GM23338 (cell line): ENCODE measurements at regions not wholly inside any gene's neighbourhood (a gene's known extent, or its start where the extent isn't known, plus 50 kb on each side); places are given as distances from the start of the nearest gene placed in this dataset.

ENCODE experiments used
- ATAC-seq: fragments of 200-7000 bp; cut with Tn5 transposase; 3 replicates; pipeline ENCODE4 v1.9.1; 2020
- DNase-seq: peaks from one replicate; pipeline ENCODE4 v3.0.0-alpha.2; 2015; ENCODE audit warnings: low spot score
- H2AFZ ChIP-seq: fragments of 200-600 bp; sonication (generic); 2 replicates; pipeline ENCODE4 v1.8.0; 2016; ENCODE audit warnings: antibody characterized with exemption, mild to moderate bottlenecking, moderate library complexity
- H3F3A ChIP-seq: fragments of 200-600 bp; sonication (generic); replicated peaks from 2 replicates; pipeline ENCODE4 v1.8.0; 2017; ENCODE audit warnings: antibody characterized with exemption, mixed run types, low read depth
- H3K27ac ChIP-seq: fragments of 200-600 bp; sonication (generic); 2 replicates; pipeline ENCODE4 v1.6.1; 2016; ENCODE audit warnings: low read depth
- H3K27me3 ChIP-seq: fragments of 200-600 bp; sonication (generic); 2 replicates; pipeline ENCODE4 v1.8.0; 2016; ENCODE audit warnings: mild to moderate bottlenecking, mixed run types, moderate library complexity; ENCODE audit not compliant: insufficient read depth
- H3K36me3 ChIP-seq: fragments of 200-600 bp; sonication (generic); 2 replicates; pipeline ENCODE4 v1.8.0; 2016; ENCODE audit warnings: mild to moderate bottlenecking; ENCODE audit not compliant: insufficient read depth
- H3K4me1 ChIP-seq: fragments of 200-600 bp; sonication (generic); 2 replicates; pipeline ENCODE4 v1.8.0; 2016; ENCODE audit warnings: mild to moderate bottlenecking, moderate library complexity; ENCODE audit not compliant: insufficient read depth
- H3K4me2 ChIP-seq: fragments of 200-600 bp; sonication (generic); 2 replicates; pipeline ENCODE4 v1.7.1; 2017; ENCODE audit warnings: mixed run types
- H3K4me3 ChIP-seq: fragments of 200-600 bp; sonication (generic); 2 replicates; pipeline ENCODE4 v1.6.1; 2016; ENCODE audit warnings: mixed run types
- H3K79me2 ChIP-seq: fragments of 200-600 bp; sonication (generic); replicated peaks from 2 replicates; pipeline ENCODE4 v1.8.0; 2017; ENCODE audit warnings: mild to moderate bottlenecking; ENCODE audit not compliant: insufficient read depth
- H3K9me2 ChIP-seq: fragments of 200-600 bp; sonication (generic); 2 replicates; pipeline ENCODE4 v1.8.0; 2017; ENCODE audit not compliant: insufficient read depth
- H4K20me1 ChIP-seq: fragments of 200-600 bp; sonication (generic); replicated peaks from 2 replicates; pipeline ENCODE4 v1.8.0; 2017; ENCODE audit warnings: mild to moderate bottlenecking; ENCODE audit not compliant: insufficient read depth
- H3K27ac Mint-ChIP-seq: 2 replicates; pipeline ENCODE4 v1.8.0; 2020; ENCODE audit warnings: inconsistent platforms, mild to moderate bottlenecking, moderate library complexity, mixed read lengths
- H3K27me3 Mint-ChIP-seq: 3 replicates; pipeline ENCODE4 v1.8.0; 2022; ENCODE audit warnings: low read depth, mild to moderate bottlenecking, moderate library complexity, mixed read lengths, inconsistent platforms; ENCODE audit not compliant: insufficient read depth, poor library complexity
- H3K36me3 Mint-ChIP-seq: 3 replicates; pipeline ENCODE4 v1.8.0; 2021; ENCODE audit warnings: low read depth, mild to moderate bottlenecking, inconsistent platforms, moderate library complexity, mixed read lengths
- H3K4me1 Mint-ChIP-seq: 3 replicates; pipeline ENCODE4 v1.8.0; 2020; ENCODE audit warnings: mild to moderate bottlenecking, inconsistent platforms, mixed read lengths
- H3K4me3 Mint-ChIP-seq: 3 replicates; pipeline ENCODE4 v1.8.0; 2021; ENCODE audit warnings: moderate library complexity, mild to moderate bottlenecking, inconsistent platforms, mixed read lengths
- H3K9me3 Mint-ChIP-seq: 3 replicates; pipeline ENCODE4 v1.8.0; 2020; ENCODE audit warnings: moderate library complexity, mild to moderate bottlenecking, inconsistent platforms, mixed read lengths
- CREB1 ChIP-seq: fragments of 250-450 bp; sonication (Bioruptor Pico); IDR thresholded peaks from 2 replicates; pipeline ENCODE4 v1.5.0; 2020; ENCODE audit warnings: low read depth, mild to moderate bottlenecking, moderate library complexity
- ETS1 ChIP-seq: IDR thresholded peaks from 2 replicates; pipeline ENCODE4 v1.6.1; 2016; ENCODE audit warnings: antibody characterized with exemption
- EZH2 ChIP-seq: fragments of 200-600 bp; sonication (generic); IDR thresholded peaks from one replicate; pipeline ENCODE4 v1.8.0; 2017; ENCODE audit warnings: antibody characterized with exemption, mild to moderate bottlenecking, low read depth; ENCODE audit not compliant: unreplicated experiment
- JUNB ChIP-seq: IDR thresholded peaks from one replicate; pipeline ENCODE4 v1.6.1; 2016; ENCODE audit warnings: antibody characterized with exemption; ENCODE audit not compliant: unreplicated experiment
- NANOG ChIP-seq: IDR thresholded peaks from 2 replicates; pipeline ENCODE4 v1.6.1; 2016; ENCODE audit warnings: antibody characterized with exemption, borderline replicate concordance
- POLR2AphosphoS5 ChIP-seq: IDR thresholded peaks from 2 replicates; pipeline ENCODE4 v1.6.1; 2016; ENCODE audit warnings: antibody characterized with exemption, low read depth
- STAT1 ChIP-seq: IDR thresholded peaks from one replicate; pipeline ENCODE4 v1.6.1; 2016; ENCODE audit warnings: antibody characterized with exemption; ENCODE audit not compliant: unreplicated experiment
- ZNF114 ChIP-seq: fragments of 250-450 bp; sonication (Bioruptor Pico); IDR thresholded peaks from 2 replicates; pipeline ENCODE4 v1.5.0; 2020; ENCODE audit warnings: mild to moderate bottlenecking, moderate library complexity
- ZNF331 ChIP-seq: fragments of 250-450 bp; sonication (Bioruptor Pico); IDR thresholded peaks from 2 replicates; pipeline ENCODE4 v1.5.0; 2020; ENCODE audit warnings: low read depth, mild to moderate bottlenecking, moderate library complexity
- TF ChIP-seq, protein P1 (sequence below): IDR thresholded peaks from one replicate; pipeline ENCODE4 v1.6.1; 2018; ENCODE audit warnings: antibody characterized with exemption; ENCODE audit not compliant: unreplicated experiment

GRCh38 chr10:30736685-30737232 lies 107.2 kb upstream of the LYZL2 start:
- peaks cover 3% of the 10 kb centered on the region for H3K27me3 Mint-ChIP-seq
- Histone ChIP-seq H2AFZ (no peak overlapping the region; the same call in 1 of the 2 replicates), H3K9me2 (0 out of 2 replicates have a peak, but pooled peaks cover 8% of the 10 kb centered on the region), H3K4me2 (no peak overlapping the region), H3K4me1 (no peaks in the 10 kb centered on the region; the same call in 1 of the 2 replicates), H3F3A (no peaks in the 10 kb centered on the region), H3K79me2 (no peaks in the 10 kb centered on the region), H3K36me3 (no peaks in the 10 kb centered on the region), H3K27ac (no peak overlapping the region), H3K27me3 (no peaks in the 10 kb centered on the region), H3K4me3 (no peak overlapping the region), H4K20me1 (no peaks in the 10 kb centered on the region)
- peaks cover 6% of the 10 kb centered on the region for H3K9me3 Mint-ChIP-seq
- H3K4me1 Mint-ChIP-seq: no peaks in the 10 kb centered on the region
- H3K27ac Mint-ChIP-seq: no peak overlapping the region
- ATAC-seq (no peak), DNase-seq (no peak)
- no peak for TF ChIP-seq CREB1 (CRISPR knock-in tag)
- TF ChIP-seq JUNB: no peak
- TF ChIP-seq NANOG: no peak
- TF ChIP-seq STAT1: no peak
- no peak for TF ChIP-seq POLR2AphosphoS5
- no peak for TF ChIP-seq ETS1
- TF ChIP-seq EZH2: no peak
- TF ChIP-seq ZNF114 (CRISPR knock-in tag): no peak
- no peak for TF ChIP-seq ZNF331 (CRISPR knock-in tag)
- no peak overlapping the region for H3K4me3 Mint-ChIP-seq
- no peaks in the 10 kb centered on the region for H3K36me3 Mint-ChIP-seq

DNA sequence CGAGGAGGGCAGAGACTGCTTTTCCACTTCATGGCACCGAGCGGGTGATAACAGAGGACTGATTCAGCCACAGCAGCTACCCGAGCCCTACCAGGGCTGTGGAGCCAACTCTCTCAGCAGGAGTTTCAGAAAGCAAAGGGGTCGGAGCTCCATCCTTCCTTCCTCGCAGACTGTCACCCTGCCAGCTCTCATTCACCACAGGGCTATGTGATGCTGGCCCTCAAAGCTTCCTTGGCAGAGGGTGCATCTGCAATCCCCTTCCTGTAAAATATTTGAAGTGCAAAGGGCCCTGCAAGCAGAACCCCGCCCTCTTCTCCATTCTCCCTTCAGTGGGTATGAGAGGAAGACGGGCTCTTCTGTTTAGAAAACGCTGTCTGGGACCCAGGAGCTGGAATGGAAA lies 105.3 kb upstream of the LYZL2 start:
- no peaks in the 10 kb centered on the region for H3K36me3 Mint-ChIP-seq
- H3K27me3 Mint-ChIP-seq: peaks cover 6% of the 10 kb centered on the region
- DNase-seq (no peak), ATAC-seq (no peak)
- Histone ChIP-seq H3K27ac (no peak overlapping the region), H3K79me2 (no peaks in the 10 kb centered on the region), H3K27me3 (no peaks in the 10 kb centered on the region), H3K4me2 (no peak overlapping the region), H3K4me1 (no peaks in the 10 kb centered on the region; the same call in 1 of the 2 replicates), H4K20me1 (no peaks in the 10 kb centered on the region), H3F3A (no peaks in the 10 kb centered on the region), H3K36me3 (no peaks in the 10 kb centered on the region), H3K4me3 (no peak overlapping the region), H2AFZ (no peak overlapping the region), H3K9me2 (peaks cover 16% of the 10 kb centered on the region)
- H3K27ac Mint-ChIP-seq: no peak overlapping the region
- peaks cover 4% of the 10 kb centered on the region; the same call in 1 of the 3 replicates for H3K9me3 Mint-ChIP-seq
- no peak for TF ChIP-seq POLR2AphosphoS5
- TF ChIP-seq, protein P1, sequence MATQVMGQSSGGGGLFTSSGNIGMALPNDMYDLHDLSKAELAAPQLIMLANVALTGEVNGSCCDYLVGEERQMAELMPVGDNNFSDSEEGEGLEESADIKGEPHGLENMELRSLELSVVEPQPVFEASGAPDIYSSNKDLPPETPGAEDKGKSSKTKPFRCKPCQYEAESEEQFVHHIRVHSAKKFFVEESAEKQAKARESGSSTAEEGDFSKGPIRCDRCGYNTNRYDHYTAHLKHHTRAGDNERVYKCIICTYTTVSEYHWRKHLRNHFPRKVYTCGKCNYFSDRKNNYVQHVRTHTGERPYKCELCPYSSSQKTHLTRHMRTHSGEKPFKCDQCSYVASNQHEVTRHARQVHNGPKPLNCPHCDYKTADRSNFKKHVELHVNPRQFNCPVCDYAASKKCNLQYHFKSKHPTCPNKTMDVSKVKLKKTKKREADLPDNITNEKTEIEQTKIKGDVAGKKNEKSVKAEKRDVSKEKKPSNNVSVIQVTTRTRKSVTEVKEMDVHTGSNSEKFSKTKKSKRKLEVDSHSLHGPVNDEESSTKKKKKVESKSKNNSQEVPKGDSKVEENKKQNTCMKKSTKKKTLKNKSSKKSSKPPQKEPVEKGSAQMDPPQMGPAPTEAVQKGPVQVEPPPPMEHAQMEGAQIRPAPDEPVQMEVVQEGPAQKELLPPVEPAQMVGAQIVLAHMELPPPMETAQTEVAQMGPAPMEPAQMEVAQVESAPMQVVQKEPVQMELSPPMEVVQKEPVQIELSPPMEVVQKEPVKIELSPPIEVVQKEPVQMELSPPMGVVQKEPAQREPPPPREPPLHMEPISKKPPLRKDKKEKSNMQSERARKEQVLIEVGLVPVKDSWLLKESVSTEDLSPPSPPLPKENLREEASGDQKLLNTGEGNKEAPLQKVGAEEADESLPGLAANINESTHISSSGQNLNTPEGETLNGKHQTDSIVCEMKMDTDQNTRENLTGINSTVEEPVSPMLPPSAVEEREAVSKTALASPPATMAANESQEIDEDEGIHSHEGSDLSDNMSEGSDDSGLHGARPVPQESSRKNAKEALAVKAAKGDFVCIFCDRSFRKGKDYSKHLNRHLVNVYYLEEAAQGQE: no peak
- H3K4me1 Mint-ChIP-seq: no peaks in the 10 kb centered on the region
- H3K4me3 Mint-ChIP-seq: no peak overlapping the region
